ENCODE measurements at regions not wholly inside any gene's neighbourhood (a gene's known extent, or its start where the extent isn't known, plus 50 kb on each side); places are given as distances from the start of the nearest gene placed in this dataset.
"Not testable (repeated sequence)": the region's sequence is repeated elsewhere in the genome, so short reads cannot be mapped to it uniquely, and the experiment has no call there.

GRCh38 chr7:16250655-16251054 is 170.7 kb downstream of the CRPPA start:
- not testable (repeated sequence) for H2BK5ac ChIP-seq (ENCODE audit: low read depth, low read length, poor library complexity, severe bottlenecking); H3K9me3 ChIP-seq (ENCODE audit: control insufficient read depth, low read length); H3K9ac ChIP-seq (ENCODE audit: low read length); H3K23ac ChIP-seq (ENCODE audit: low read length in 2 of 2); H4K91ac ChIP-seq (ENCODE audit: low read length); H3K14ac ChIP-seq (ENCODE audit: low read length in 2 of 2); H2BK120ac ChIP-seq (ENCODE audit: low read depth, low read length); H3K4ac ChIP-seq (ENCODE audit: low read depth in 1 of 2, low read length in 2 of 2); H3K4me1 ChIP-seq (ENCODE audit: control insufficient read depth, insufficient read depth, low read depth, low read length); H2BK12ac ChIP-seq (ENCODE audit: low read length in 2 of 2); H2AK5ac ChIP-seq (ENCODE audit: low read length, severe bottlenecking); H2AFZ ChIP-seq (ENCODE audit: low read depth, low read length); DNase-seq; H3K79me1 ChIP-seq (replicated peaks; ENCODE audit: low read length, poor library complexity, severe bottlenecking); H4K8ac ChIP-seq (ENCODE audit: low read length); H3K4me3 ChIP-seq (ENCODE audit: insufficient read depth in 1 of 2, low read depth in 1 of 2, low read length in 2 of 2); H2BK15ac ChIP-seq (ENCODE audit: low read depth, poor library complexity, severe bottlenecking); H3K36me3 ChIP-seq (ENCODE audit: control insufficient read depth in 1 of 2, insufficient read depth in 2 of 2, low read depth in 1 of 2, low read length in 2 of 2); H3K4me2 ChIP-seq (ENCODE audit: low read length, poor library complexity, severe bottlenecking); H3K27ac ChIP-seq (ENCODE audit: low read length, poor library complexity, severe bottlenecking); H3K18ac ChIP-seq (ENCODE audit: low read depth in 1 of 2, low read length in 2 of 2); H3K27me3 ChIP-seq (ENCODE audit: control insufficient read depth in 1 of 2, insufficient read depth in 1 of 2, low read length in 2 of 2)
- no CpG with 5 or more reads among the region's 2 CpGs for WGBS

DNA sequence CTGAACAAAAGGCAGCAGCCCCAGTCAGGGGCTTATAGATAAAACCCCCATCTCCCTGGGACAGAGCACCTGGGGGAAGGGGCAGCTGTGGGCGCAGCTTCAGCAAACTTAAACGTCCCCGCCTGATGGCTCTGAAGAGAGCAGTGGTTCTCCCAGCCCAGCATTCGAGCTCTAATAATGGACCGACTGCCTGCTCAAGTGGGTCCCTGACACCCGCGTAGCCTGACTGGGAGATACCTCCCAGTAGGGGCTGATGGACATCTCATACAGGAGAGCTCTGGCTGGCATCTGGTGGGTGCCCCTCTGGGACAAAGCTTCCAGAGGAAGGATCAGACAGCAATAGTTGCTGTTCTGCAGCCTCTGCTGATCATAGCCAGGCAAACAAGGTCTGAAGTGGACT is 172.1 kb downstream of the CRPPA start:
- not testable (repeated sequence) for H2BK12ac ChIP-seq (ENCODE audit: low read length in 2 of 2); H4K8ac ChIP-seq (ENCODE audit: low read length)

DNA sequence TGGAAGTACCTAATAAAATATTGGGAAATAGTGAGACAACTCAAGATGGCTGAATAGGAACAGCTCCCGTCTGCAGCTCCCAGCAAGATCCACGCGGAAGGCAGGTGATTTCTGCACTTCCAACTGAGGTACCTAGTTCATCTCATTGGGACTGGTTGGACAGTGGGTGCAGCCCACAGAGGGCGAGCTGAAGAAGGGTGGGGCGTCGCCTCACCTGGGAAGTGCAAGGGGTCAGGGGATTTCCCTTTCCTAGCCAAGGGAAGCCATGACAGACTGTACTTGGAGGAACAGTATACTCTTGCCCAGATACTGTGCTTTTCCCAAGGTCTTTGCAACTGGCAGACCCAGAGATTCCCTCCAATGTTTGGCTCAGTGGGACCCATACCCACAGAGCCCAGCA is 172.8 kb downstream of the CRPPA start:
- not testable (repeated sequence) for H3K4me1 ChIP-seq (ENCODE audit: control insufficient read depth, insufficient read depth, low read depth, low read length); H3K4me2 ChIP-seq (ENCODE audit: low read length, poor library complexity, severe bottlenecking); H3K4me3 ChIP-seq (ENCODE audit: insufficient read depth in 1 of 2, low read depth in 1 of 2, low read length in 2 of 2); H2BK5ac ChIP-seq (ENCODE audit: low read depth, low read length, poor library complexity, severe bottlenecking); H3K36me3 ChIP-seq (ENCODE audit: control insufficient read depth in 1 of 2, insufficient read depth in 2 of 2, low read depth in 1 of 2, low read length in 2 of 2); H3K18ac ChIP-seq (ENCODE audit: low read depth in 1 of 2, low read length in 2 of 2); H2BK12ac ChIP-seq (ENCODE audit: low read length in 2 of 2); H2AFZ ChIP-seq (ENCODE audit: low read depth, low read length); H3K23ac ChIP-seq (ENCODE audit: low read length in 2 of 2); H2BK15ac ChIP-seq (ENCODE audit: low read depth, poor library complexity, severe bottlenecking); H4K8ac ChIP-seq (ENCODE audit: low read length); H4K91ac ChIP-seq (ENCODE audit: low read length); H3K4ac ChIP-seq (ENCODE audit: low read depth in 1 of 2, low read length in 2 of 2); H3K14ac ChIP-seq (ENCODE audit: low read length in 2 of 2); H2AK5ac ChIP-seq (ENCODE audit: low read length, severe bottlenecking); H2BK120ac ChIP-seq (ENCODE audit: low read depth, low read length); H3K9ac ChIP-seq (ENCODE audit: low read length); DNase-seq; H3K9me3 ChIP-seq (ENCODE audit: control insufficient read depth, low read length); H3K79me1 ChIP-seq (replicated peaks; ENCODE audit: low read length, poor library complexity, severe bottlenecking); H3K27ac ChIP-seq (ENCODE audit: low read length, poor library complexity, severe bottlenecking); H3K27me3 ChIP-seq (ENCODE audit: control insufficient read depth in 1 of 2, insufficient read depth in 1 of 2, low read length in 2 of 2)
- 98% methylated on average over 6 of the region's 6 CpGs for WGBS

More for the DNA sequence above, 172.1 kb downstream of the CRPPA start:
- not testable (repeated sequence) for H3K18ac ChIP-seq (ENCODE audit: low read depth in 1 of 2, low read length in 2 of 2); H3K4me3 ChIP-seq (ENCODE audit: insufficient read depth in 1 of 2, low read depth in 1 of 2, low read length in 2 of 2); H3K4me2 ChIP-seq (ENCODE audit: low read length, poor library complexity, severe bottlenecking); H3K14ac ChIP-seq (ENCODE audit: low read length in 2 of 2); H3K27ac ChIP-seq (ENCODE audit: low read length, poor library complexity, severe bottlenecking); H2BK5ac ChIP-seq (ENCODE audit: low read depth, low read length, poor library complexity, severe bottlenecking); H3K9ac ChIP-seq (ENCODE audit: low read length); H3K36me3 ChIP-seq (ENCODE audit: control insufficient read depth in 1 of 2, insufficient read depth in 2 of 2, low read depth in 1 of 2, low read length in 2 of 2); H4K91ac ChIP-seq (ENCODE audit: low read length); H2AK5ac ChIP-seq (ENCODE audit: low read length, severe bottlenecking); H2BK120ac ChIP-seq (ENCODE audit: low read depth, low read length); H3K9me3 ChIP-seq (ENCODE audit: control insufficient read depth, low read length); H3K4ac ChIP-seq (ENCODE audit: low read depth in 1 of 2, low read length in 2 of 2); H2BK15ac ChIP-seq (ENCODE audit: low read depth, poor library complexity, severe bottlenecking); H3K23ac ChIP-seq (ENCODE audit: low read length in 2 of 2); H3K27me3 ChIP-seq (ENCODE audit: control insufficient read depth in 1 of 2, insufficient read depth in 1 of 2, low read length in 2 of 2); H3K79me1 ChIP-seq (replicated peaks; ENCODE audit: low read length, poor library complexity, severe bottlenecking); H3K4me1 ChIP-seq (ENCODE audit: control insufficient read depth, insufficient read depth, low read depth, low read length); DNase-seq; H2AFZ ChIP-seq (ENCODE audit: low read depth, low read length)
- 97% methylated on average over 7 of the region's 7 CpGs for WGBS

DNA sequence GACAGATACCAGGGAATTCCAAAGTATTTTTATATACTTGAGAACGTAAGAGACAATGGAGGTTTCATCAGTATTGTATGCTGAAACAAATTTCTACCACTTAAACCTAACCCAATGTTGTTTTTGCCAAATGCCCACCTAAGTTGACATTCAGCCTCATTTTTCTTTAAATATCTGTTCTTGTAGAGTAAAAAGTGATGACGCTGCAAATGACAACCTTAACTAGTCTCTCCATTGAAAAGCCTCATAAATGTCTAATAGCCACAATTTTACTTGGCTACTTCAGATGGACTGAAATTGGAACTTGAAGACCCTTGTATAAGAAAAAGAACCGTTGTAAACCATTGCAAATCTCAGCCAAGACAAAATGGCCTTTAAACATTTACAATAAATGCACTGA is 176.9 kb downstream of the CRPPA start:
- no peak overlapping the region for H4K91ac ChIP-seq (ENCODE audit: low read length)
- no peaks in the 10 kb centered on the region for H3K79me1 ChIP-seq (replicated peaks; ENCODE audit: low read length, poor library complexity, severe bottlenecking)
- no peak for DNase-seq
- H3K9ac ChIP-seq (ENCODE audit: low read length) = no peak overlapping the region
- WGBS = 80% methylated on average over 1 of the region's 3 CpGs
- H3K4me2 ChIP-seq (ENCODE audit: low read length, poor library complexity, severe bottlenecking) = no peak overlapping the region
- H2BK12ac ChIP-seq (ENCODE audit: low read length in 2 of 2) = no peak overlapping the region
- no peak overlapping the region for H2AK5ac ChIP-seq (ENCODE audit: low read length, severe bottlenecking)
- no peak overlapping the region for H3K14ac ChIP-seq (ENCODE audit: low read length in 2 of 2)
- no peak overlapping the region for H2BK5ac ChIP-seq (ENCODE audit: low read depth, low read length, poor library complexity, severe bottlenecking)
- no peaks in the 10 kb centered on the region for H3K9me3 ChIP-seq (ENCODE audit: control insufficient read depth, low read length)
- H4K8ac ChIP-seq (ENCODE audit: low read length) = no peak overlapping the region
- no peak overlapping the region for H3K18ac ChIP-seq (ENCODE audit: low read depth in 1 of 2, low read length in 2 of 2)
- H3K4ac ChIP-seq (ENCODE audit: low read depth in 1 of 2, low read length in 2 of 2) = no peak overlapping the region
- no peak overlapping the region for H2AFZ ChIP-seq (ENCODE audit: low read depth, low read length)
- H3K36me3 ChIP-seq (ENCODE audit: control insufficient read depth in 1 of 2, insufficient read depth in 2 of 2, low read depth in 1 of 2, low read length in 2 of 2) = no peaks in the 10 kb centered on the region
- no peak overlapping the region for H3K23ac ChIP-seq (ENCODE audit: low read length in 2 of 2)
- no peaks in the 10 kb centered on the region for H3K4me1 ChIP-seq (ENCODE audit: control insufficient read depth, insufficient read depth, low read depth, low read length)
- H3K27me3 ChIP-seq (ENCODE audit: control insufficient read depth in 1 of 2, insufficient read depth in 1 of 2, low read length in 2 of 2) = no peaks in the 10 kb centered on the region
- no peak overlapping the region for H3K27ac ChIP-seq (ENCODE audit: low read length, poor library complexity, severe bottlenecking)
- H2BK120ac ChIP-seq (ENCODE audit: low read depth, low read length) = no peak overlapping the region
- H2BK15ac ChIP-seq (ENCODE audit: low read depth, poor library complexity, severe bottlenecking) = no peak overlapping the region
- no peak overlapping the region for H3K4me3 ChIP-seq (ENCODE audit: insufficient read depth in 1 of 2, low read depth in 1 of 2, low read length in 2 of 2)

All from mesenchymal stem cell (in vitro differentiated cells and primary cell).